Suprapubic skin (tissue), 4 donors: ENCODE measurements at regions not wholly inside any gene's neighbourhood (a gene's known extent, or its start where the extent isn't known, plus 50 kb on each side); places are given as distances from the start of the nearest gene placed in this dataset.

Source experiments
- POLR2A ChIP-seq, 2 donors: fragments of 450-650 bp; IDR thresholded peaks; one replicate each; pipeline ENCODE4 v1.6.1; 2017; ENCODE audit warnings: antibody characterized with exemption in 2 of 2, mild to moderate bottlenecking in 2 of 2, moderate library complexity in 2 of 2
- POLR2AphosphoS5 ChIP-seq, 3 donors: sonication (generic); formaldehyde crosslinking; IDR thresholded peaks; one replicate each; pipeline ENCODE4 v1.6.1; 2017; ENCODE audit warnings: antibody characterized with exemption in 3 of 3
- TF ChIP-seq, protein P1 (sequence below), 2 donors: fragments of 200-600 bp in 1 of 2; fragments of 450-650 bp in 1 of 2; sonication (generic) in 1 of 2; IDR thresholded peaks; one replicate each; pipeline ENCODE4 v1.5.1; 2016 to 2019; ENCODE audit warnings: antibody characterized with exemption in 2 of 2, mild to moderate bottlenecking in 1 of 2, moderate library complexity in 1 of 2

DNA sequence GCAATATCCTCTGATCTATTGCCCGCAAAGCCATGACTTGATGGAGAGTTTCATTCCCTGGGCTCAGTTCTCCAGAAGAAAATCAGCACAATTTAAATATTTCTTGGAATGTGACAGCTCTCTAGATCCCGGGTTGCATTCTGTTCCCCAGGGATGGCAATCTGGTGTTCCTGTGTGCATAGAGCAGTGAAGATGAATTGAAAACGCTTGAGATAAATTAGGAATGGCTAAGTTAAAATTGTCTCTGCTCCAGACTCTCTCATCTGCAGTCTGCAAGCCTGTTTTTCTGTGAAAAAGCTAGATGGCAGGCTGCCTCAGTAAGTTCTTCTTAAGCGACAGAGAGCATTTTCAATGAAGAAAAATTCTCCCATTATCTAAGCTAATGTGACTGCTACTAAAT is 582.5 kb upstream of the MGAT4C start:
- TF ChIP-seq, protein P1, sequence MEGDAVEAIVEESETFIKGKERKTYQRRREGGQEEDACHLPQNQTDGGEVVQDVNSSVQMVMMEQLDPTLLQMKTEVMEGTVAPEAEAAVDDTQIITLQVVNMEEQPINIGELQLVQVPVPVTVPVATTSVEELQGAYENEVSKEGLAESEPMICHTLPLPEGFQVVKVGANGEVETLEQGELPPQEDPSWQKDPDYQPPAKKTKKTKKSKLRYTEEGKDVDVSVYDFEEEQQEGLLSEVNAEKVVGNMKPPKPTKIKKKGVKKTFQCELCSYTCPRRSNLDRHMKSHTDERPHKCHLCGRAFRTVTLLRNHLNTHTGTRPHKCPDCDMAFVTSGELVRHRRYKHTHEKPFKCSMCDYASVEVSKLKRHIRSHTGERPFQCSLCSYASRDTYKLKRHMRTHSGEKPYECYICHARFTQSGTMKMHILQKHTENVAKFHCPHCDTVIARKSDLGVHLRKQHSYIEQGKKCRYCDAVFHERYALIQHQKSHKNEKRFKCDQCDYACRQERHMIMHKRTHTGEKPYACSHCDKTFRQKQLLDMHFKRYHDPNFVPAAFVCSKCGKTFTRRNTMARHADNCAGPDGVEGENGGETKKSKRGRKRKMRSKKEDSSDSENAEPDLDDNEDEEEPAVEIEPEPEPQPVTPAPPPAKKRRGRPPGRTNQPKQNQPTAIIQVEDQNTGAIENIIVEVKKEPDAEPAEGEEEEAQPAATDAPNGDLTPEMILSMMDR (IDR thresholded peaks at IDR 0.05): no peak
- TF ChIP-seq POLR2A (IDR thresholded peaks at IDR 0.05) (no peak), POLR2AphosphoS5 (IDR thresholded peaks at IDR 0.05) (no peak)
